ENCODE measurements at regions not wholly inside any gene's neighbourhood (a gene's known extent, or its start where the extent isn't known, plus 50 kb on each side); places are given as distances from the start of the nearest gene placed in this dataset.

DNA sequence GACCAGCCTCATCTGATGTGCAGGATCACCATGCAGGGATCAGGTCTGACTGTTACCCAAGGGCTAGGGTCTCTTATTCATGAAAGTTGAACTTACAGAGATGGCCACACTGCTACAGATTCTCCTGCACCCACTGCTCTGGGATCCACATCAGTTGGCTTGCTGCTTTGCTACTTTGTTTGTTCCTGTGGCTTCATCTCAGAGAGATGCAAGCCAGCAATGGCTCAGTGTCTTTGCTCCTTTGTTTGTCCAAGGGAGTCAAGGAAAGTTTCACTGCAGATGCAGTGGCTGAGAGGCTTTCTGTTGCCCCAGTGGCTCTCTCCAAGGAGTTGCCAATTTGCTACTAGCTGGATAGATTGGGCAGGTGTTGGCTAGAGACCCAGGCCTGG is 70.3 kb upstream of the UGT2B7 start:
- no TSS peak for BruUV-seq (replicated peaks)
- H3K36me3 ChIP-seq (ENCODE audit: control insufficient read depth, insufficient read depth, low read length), result no peaks in the 10 kb centered on the region
- H3K4me2 ChIP-seq (ENCODE audit: insufficient read depth, low read length), result no peak overlapping the region
- FAIRE-seq, result no peak
- H4K20me1 ChIP-seq (replicated peaks; ENCODE audit: control insufficient read depth, insufficient read depth, low read length), result no peaks in the 10 kb centered on the region
- no peak overlapping the region for H3K9ac ChIP-seq (ENCODE audit: insufficient read depth in 1 of 2, low read depth in 2 of 2, low read length in 2 of 2)
- CTCF ChIA-PET (ENCODE audit: low intra/inter-chr PET ratio), result no interaction called here
- no peaks in the 10 kb centered on the region for H3K9me1 ChIP-seq (ENCODE audit: control insufficient read depth, insufficient read depth, low read length)
- no peaks in the 10 kb centered on the region for H3K27me3 ChIP-seq (ENCODE audit: control insufficient read depth in 2 of 2, insufficient read depth in 2 of 2, low read length in 2 of 2)
- H3K27ac ChIP-seq (ENCODE audit: extremely low read depth, low read depth, low read length), result no peak overlapping the region
- POLR2A ChIA-PET, result no interaction called here
- H3K79me2 ChIP-seq (ENCODE audit: control insufficient read depth, insufficient read depth, low read length), result no peaks in the 10 kb centered on the region
- H3K4me3 ChIP-seq, result no peak overlapping the region
- no peaks in the 10 kb centered on the region for H3K9me3 ChIP-seq (replicated peaks; ENCODE audit: control insufficient read depth, insufficient read depth, low read depth, low read length)
- intact Hi-C loops (cut with micrococcal nuclease), result loop anchor here (10.0 kb wide), 1 partner anchor 531 kb away; no protein-coding TSS in a partner anchor
- in situ Hi-C loops (cut with MboI), result no loop called here
- DNase-seq (ENCODE audit: extremely low read depth in 1 of 4, low spot score in 3 of 4), result no peak
- no peaks in the 10 kb centered on the region for H3K4me1 ChIP-seq (replicated peaks in 1 of 2; ENCODE audit: control insufficient read depth in 2 of 2, insufficient read depth in 2 of 2, low read length in 2 of 2)
- ATAC-seq, result no peak
- no peak overlapping the region for H2AFZ ChIP-seq (ENCODE audit: low read depth, low read length)
- TF ChIP-seq, protein P1, sequence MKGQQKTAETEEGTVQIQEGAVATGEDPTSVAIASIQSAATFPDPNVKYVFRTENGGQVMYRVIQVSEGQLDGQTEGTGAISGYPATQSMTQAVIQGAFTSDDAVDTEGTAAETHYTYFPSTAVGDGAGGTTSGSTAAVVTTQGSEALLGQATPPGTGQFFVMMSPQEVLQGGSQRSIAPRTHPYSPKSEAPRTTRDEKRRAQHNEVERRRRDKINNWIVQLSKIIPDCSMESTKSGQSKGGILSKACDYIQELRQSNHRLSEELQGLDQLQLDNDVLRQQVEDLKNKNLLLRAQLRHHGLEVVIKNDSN (CRISPR knock-in tag; IDR thresholded peaks at IDR 0.05), result no peak
- TF ChIP-seq ZKSCAN1 (IDR thresholded peaks at IDR 0.05; ENCODE audit: low read depth, low read length) (no peak), ZNF696 (CRISPR knock-in tag; conservative IDR thresholded peaks at IDR 0.05) (no peak), ZNF408 (CRISPR knock-in tag; IDR thresholded peaks at IDR 0.05; ENCODE audit: low read depth) (no peak), ZNF24 (IDR thresholded peaks at IDR 0.05) (no peak), CAMTA2 (CRISPR knock-in tag; conservative IDR thresholded peaks at IDR 0.05) (no peak), POLR2H (tag; IDR thresholded peaks at IDR 0.05; ENCODE audit: low read depth) (no peak), SPI1 (IDR thresholded peaks at IDR 0.05; ENCODE audit: borderline replicate concordance, low read depth, low read length) (no peak), RUNX1 (IDR thresholded peaks at IDR 0.05; ENCODE audit: low read depth) (no peak), ELF4 (CRISPR knock-in tag; IDR thresholded peaks at IDR 0.05) (no peak), THRAP3 (IDR thresholded peaks at IDR 0.05; ENCODE audit: borderline replicate concordance) (no peak), ZBTB7A (IDR thresholded peaks at IDR 0.05; ENCODE audit: borderline replicate concordance, control insufficient read depth, low read depth, low read length) (no peak)
- TF ChIP-seq, protein P2, sequence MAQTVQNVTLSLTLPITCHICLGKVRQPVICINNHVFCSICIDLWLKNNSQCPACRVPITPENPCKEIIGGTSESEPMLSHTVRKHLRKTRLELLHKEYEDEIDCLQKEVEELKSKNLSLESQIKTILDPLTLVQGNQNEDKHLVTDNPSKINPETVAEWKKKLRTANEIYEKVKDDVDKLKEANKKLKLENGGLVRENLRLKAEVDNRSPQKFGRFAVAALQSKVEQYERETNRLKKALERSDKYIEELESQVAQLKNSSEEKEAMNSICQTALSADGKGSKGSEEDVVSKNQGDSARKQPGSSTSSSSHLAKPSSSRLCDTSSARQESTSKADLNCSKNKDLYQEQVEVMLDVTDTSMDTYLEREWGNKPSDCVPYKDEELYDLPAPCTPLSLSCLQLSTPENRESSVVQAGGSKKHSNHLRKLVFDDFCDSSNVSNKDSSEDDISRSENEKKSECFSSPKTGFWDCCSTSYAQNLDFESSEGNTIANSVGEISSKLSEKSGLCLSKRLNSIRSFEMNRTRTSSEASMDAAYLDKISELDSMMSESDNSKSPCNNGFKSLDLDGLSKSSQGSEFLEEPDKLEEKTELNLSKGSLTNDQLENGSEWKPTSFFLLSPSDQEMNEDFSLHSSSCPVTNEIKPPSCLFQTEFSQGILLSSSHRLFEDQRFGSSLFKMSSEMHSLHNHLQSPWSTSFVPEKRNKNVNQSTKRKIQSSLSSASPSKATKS (CRISPR knock-in tag; IDR thresholded peaks at IDR 0.05), result no peak
- TF ChIP-seq, protein P3, sequence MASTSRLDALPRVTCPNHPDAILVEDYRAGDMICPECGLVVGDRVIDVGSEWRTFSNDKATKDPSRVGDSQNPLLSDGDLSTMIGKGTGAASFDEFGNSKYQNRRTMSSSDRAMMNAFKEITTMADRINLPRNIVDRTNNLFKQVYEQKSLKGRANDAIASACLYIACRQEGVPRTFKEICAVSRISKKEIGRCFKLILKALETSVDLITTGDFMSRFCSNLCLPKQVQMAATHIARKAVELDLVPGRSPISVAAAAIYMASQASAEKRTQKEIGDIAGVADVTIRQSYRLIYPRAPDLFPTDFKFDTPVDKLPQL (IDR thresholded peaks at IDR 0.05; ENCODE audit: extremely low read depth, insufficient read length), result no peak
- TF ChIP-seq, protein P4, sequence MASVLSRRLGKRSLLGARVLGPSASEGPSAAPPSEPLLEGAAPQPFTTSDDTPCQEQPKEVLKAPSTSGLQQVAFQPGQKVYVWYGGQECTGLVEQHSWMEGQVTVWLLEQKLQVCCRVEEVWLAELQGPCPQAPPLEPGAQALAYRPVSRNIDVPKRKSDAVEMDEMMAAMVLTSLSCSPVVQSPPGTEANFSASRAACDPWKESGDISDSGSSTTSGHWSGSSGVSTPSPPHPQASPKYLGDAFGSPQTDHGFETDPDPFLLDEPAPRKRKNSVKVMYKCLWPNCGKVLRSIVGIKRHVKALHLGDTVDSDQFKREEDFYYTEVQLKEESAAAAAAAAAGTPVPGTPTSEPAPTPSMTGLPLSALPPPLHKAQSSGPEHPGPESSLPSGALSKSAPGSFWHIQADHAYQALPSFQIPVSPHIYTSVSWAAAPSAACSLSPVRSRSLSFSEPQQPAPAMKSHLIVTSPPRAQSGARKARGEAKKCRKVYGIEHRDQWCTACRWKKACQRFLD (CRISPR knock-in tag; IDR thresholded peaks at IDR 0.05), result no peak
- TF ChIP-seq, protein P5, sequence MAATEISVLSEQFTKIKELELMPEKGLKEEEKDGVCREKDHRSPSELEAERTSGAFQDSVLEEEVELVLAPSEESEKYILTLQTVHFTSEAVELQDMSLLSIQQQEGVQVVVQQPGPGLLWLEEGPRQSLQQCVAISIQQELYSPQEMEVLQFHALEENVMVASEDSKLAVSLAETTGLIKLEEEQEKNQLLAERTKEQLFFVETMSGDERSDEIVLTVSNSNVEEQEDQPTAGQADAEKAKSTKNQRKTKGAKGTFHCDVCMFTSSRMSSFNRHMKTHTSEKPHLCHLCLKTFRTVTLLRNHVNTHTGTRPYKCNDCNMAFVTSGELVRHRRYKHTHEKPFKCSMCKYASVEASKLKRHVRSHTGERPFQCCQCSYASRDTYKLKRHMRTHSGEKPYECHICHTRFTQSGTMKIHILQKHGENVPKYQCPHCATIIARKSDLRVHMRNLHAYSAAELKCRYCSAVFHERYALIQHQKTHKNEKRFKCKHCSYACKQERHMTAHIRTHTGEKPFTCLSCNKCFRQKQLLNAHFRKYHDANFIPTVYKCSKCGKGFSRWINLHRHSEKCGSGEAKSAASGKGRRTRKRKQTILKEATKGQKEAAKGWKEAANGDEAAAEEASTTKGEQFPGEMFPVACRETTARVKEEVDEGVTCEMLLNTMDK (IDR thresholded peaks at IDR 0.05; ENCODE audit: borderline replicate concordance, insufficient read depth, low read depth, low read length, poor library complexity, severe bottlenecking), result no peak

Data from K562 (cell line).